ENCODE measurements at regions not wholly inside any gene's neighbourhood (a gene's known extent, or its start where the extent isn't known, plus 50 kb on each side); places are given as distances from the start of the nearest gene placed in this dataset.

GRCh38 chr2:45195916-45196315, 186.7 kb upstream of the SIX2 start:
- TF ChIP-seq, protein P1, sequence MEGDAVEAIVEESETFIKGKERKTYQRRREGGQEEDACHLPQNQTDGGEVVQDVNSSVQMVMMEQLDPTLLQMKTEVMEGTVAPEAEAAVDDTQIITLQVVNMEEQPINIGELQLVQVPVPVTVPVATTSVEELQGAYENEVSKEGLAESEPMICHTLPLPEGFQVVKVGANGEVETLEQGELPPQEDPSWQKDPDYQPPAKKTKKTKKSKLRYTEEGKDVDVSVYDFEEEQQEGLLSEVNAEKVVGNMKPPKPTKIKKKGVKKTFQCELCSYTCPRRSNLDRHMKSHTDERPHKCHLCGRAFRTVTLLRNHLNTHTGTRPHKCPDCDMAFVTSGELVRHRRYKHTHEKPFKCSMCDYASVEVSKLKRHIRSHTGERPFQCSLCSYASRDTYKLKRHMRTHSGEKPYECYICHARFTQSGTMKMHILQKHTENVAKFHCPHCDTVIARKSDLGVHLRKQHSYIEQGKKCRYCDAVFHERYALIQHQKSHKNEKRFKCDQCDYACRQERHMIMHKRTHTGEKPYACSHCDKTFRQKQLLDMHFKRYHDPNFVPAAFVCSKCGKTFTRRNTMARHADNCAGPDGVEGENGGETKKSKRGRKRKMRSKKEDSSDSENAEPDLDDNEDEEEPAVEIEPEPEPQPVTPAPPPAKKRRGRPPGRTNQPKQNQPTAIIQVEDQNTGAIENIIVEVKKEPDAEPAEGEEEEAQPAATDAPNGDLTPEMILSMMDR (IDR thresholded peaks at IDR 0.05), result no peak
- no peak for TF ChIP-seq POLR2A (IDR thresholded peaks at IDR 0.05)

All from heart left ventricle (tissue), 13 donors.